CD4-positive, alpha-beta T cell treated with Interleukin-1 beta for 1 hour (primary cell): ENCODE measurements at regions not wholly inside any gene's neighbourhood (a gene's known extent, or its start where the extent isn't known, plus 50 kb on each side); places are given as distances from the start of the nearest gene placed in this dataset.
"Not testable (repeated sequence)": the region's sequence is repeated elsewhere in the genome, so short reads cannot be mapped to it uniquely, and the experiment has no call there.

ENCODE experiments used
- DNase-seq, 2 donors: peaks; one replicate each; pipeline ENCODE4 v3.0.0-alpha.2; 2020 to 2022

- no peak for DNase-seq
These were observed 141.1 kb downstream of the ENC1 start for GRCh38 chr5:74499256-74500050.

GRCh38 chr5:74497706-74498105 is 142.8 kb downstream of the ENC1 start:
- DNase-seq = no peak

- DNase-seq = no peak
These were observed 147.1 kb downstream of the ENC1 start for GRCh38 chr5:74493411-74493810.

GRCh38 chr5:74492230-74492629 is 148.3 kb downstream of the ENC1 start:
- DNase-seq = no peak

GRCh38 chr5:74491586-74491985 is 148.9 kb downstream of the ENC1 start:
- no peak for DNase-seq

GRCh38 chr5:74490814-74491213 is 149.7 kb downstream of the ENC1 start:
- peak in 1 of 2 donors; percentile 28 for DNase-seq

- DNase-seq = no peak
These were observed 157.5 kb downstream of the ENC1 start for GRCh38 chr5:74482990-74483389.

GRCh38 chr5:74482523-74482922 is 158.0 kb downstream of the ENC1 start:
- DNase-seq = no peak

GRCh38 chr5:74481357-74481756 is 159.2 kb downstream of the ENC1 start:
- not testable (repeated sequence) for DNase-seq

GRCh38 chr5:74480201-74480600 is 160.3 kb downstream of the ENC1 start:
- no peak for DNase-seq

- no peak for DNase-seq
These were observed 162.2 kb downstream of the ENC1 start for GRCh38 chr5:74478328-74478727.

GRCh38 chr5:74477761-74478160 is 162.8 kb downstream of the ENC1 start:
- DNase-seq = no peak

- DNase-seq = no peak
These were observed 163.6 kb downstream of the ENC1 start for GRCh38 chr5:74476819-74477453.

- DNase-seq = no peak
These were observed 164.3 kb downstream of the ENC1 start for GRCh38 chr5:74476046-74476818.

GRCh38 chr5:74471875-74472274 is 168.7 kb downstream of the ENC1 start:
- DNase-seq = no peak

GRCh38 chr5:74469234-74469994 is 171.1 kb downstream of the ENC1 start:
- DNase-seq = no peak

GRCh38 chr5:74468421-74468820 is 172.1 kb downstream of the ENC1 start:
- no peak for DNase-seq

GRCh38 chr5:74465724-74466123 is 174.8 kb downstream of the ENC1 start:
- no peak for DNase-seq

- DNase-seq = no peak
These were observed 175.9 kb downstream of the ENC1 start for GRCh38 chr5:74464512-74465209.

- no peak for DNase-seq
These were observed 178.2 kb downstream of the ENC1 start for GRCh38 chr5:74462356-74462755.

- no peak for DNase-seq
These were observed 179.3 kb downstream of the ENC1 start for GRCh38 chr5:74461251-74461650.

- no peak for DNase-seq
These were observed 179.8 kb downstream of the ENC1 start for GRCh38 chr5:74460694-74461093.
